ENCODE measurements at regions not wholly inside any gene's neighbourhood (a gene's known extent, or its start where the extent isn't known, plus 50 kb on each side); places are given as distances from the start of the nearest gene placed in this dataset.

GRCh38 chr3:162601101-162601670, 1104.6 kb downstream of the OTOL1 start:
- H3K27me3 Mint-ChIP-seq: no peaks in the 10 kb centered on the region
- H3K4me3 Mint-ChIP-seq: no peak overlapping the region
- peaks cover 14% of the 10 kb centered on the region for H3K4me1 Mint-ChIP-seq (ENCODE audit: unreplicated experiment)
- TF ChIP-seq CTCF (conservative IDR thresholded peaks at IDR 0.05): no peak
- DNase-seq (ENCODE audit: extremely low spot score, unreplicated experiment): no peak
- no peak overlapping the region for H3K27ac Mint-ChIP-seq
- H3K9me3 Mint-ChIP-seq: peaks cover 10% of the 10 kb centered on the region
- peaks cover 6% of the 10 kb centered on the region for H3K36me3 Mint-ChIP-seq

GRCh38 chr3:162602619-162603018, 1106.0 kb downstream of the OTOL1 start:
- H3K4me3 Mint-ChIP-seq: no peak overlapping the region
- H3K9me3 Mint-ChIP-seq: peaks cover 10% of the 10 kb centered on the region
- H3K36me3 Mint-ChIP-seq: peaks cover 6% of the 10 kb centered on the region
- no peak for DNase-seq (ENCODE audit: extremely low spot score, unreplicated experiment)
- peaks cover 7% of the 10 kb centered on the region for H3K4me1 Mint-ChIP-seq (ENCODE audit: unreplicated experiment)
- no peaks in the 10 kb centered on the region for H3K27me3 Mint-ChIP-seq
- no peak overlapping the region for H3K27ac Mint-ChIP-seq
- no peak for TF ChIP-seq CTCF (conservative IDR thresholded peaks at IDR 0.05)

- Mint-ChIP-seq H3K27ac (no peak overlapping the region), H3K9me3 (peaks cover 10% of the 10 kb centered on the region), H3K4me1 (ENCODE audit: unreplicated experiment) (no peaks in the 10 kb centered on the region), H3K4me3 (no peak overlapping the region), H3K36me3 (no peaks in the 10 kb centered on the region), H3K27me3 (no peaks in the 10 kb centered on the region)
- TF ChIP-seq CTCF (conservative IDR thresholded peaks at IDR 0.05): no peak
- DNase-seq (ENCODE audit: extremely low spot score, unreplicated experiment): no peak
Measured at GRCh38 chr3:162605651-162606204, 1109.1 kb downstream of the OTOL1 start.

- Mint-ChIP-seq H3K27me3 (no peaks in the 10 kb centered on the region), H3K27ac (no peak overlapping the region), H3K9me3 (no peaks in the 10 kb centered on the region), H3K36me3 (no peaks in the 10 kb centered on the region), H3K4me1 (ENCODE audit: unreplicated experiment) (no peaks in the 10 kb centered on the region), H3K4me3 (no peak overlapping the region)
- DNase-seq (ENCODE audit: extremely low spot score, unreplicated experiment): no peak
- no peak for TF ChIP-seq CTCF (conservative IDR thresholded peaks at IDR 0.05)
Measured at GRCh38 chr3:162610261-162610660, 1113.7 kb downstream of the OTOL1 start.

- no peak for DNase-seq (ENCODE audit: extremely low spot score, unreplicated experiment)
- H3K36me3 Mint-ChIP-seq: no peaks in the 10 kb centered on the region
- no peaks in the 10 kb centered on the region for H3K27me3 Mint-ChIP-seq
- no peak for TF ChIP-seq CTCF (conservative IDR thresholded peaks at IDR 0.05)
- H3K27ac Mint-ChIP-seq: no peak overlapping the region
- no peaks in the 10 kb centered on the region for H3K4me1 Mint-ChIP-seq (ENCODE audit: unreplicated experiment)
- H3K4me3 Mint-ChIP-seq: no peak overlapping the region
- no peaks in the 10 kb centered on the region for H3K9me3 Mint-ChIP-seq
Measured at GRCh38 chr3:162612991-162613390, 1116.4 kb downstream of the OTOL1 start.

Measured in type B pancreatic cell (in vitro differentiated cells).